HepG2 (cell line): ENCODE measurements at regions not wholly inside any gene's neighbourhood (a gene's known extent, or its start where the extent isn't known, plus 50 kb on each side); places are given as distances from the start of the nearest gene placed in this dataset.

ENCODE experiments used
- ATAC-seq: fragments of 200-7000 bp; cut with Tn5 transposase; 3 replicates; pipeline ENCODE4 v1.9.1; 2020; ENCODE audit warnings: mild to moderate bottlenecking, moderate library complexity
- BruUV-seq: library from RNA; stranded (reverse); fragments of 400-500 nt; replicated peaks from 2 replicates; lab custom pipeline; 2021; lab: Mats Ljungman, UMichigan
- CTCF ChIA-PET: fragments of 300-600 bp; formaldehyde crosslinking; extraction: SDS; loops from one replicate; lab custom pipeline; 2021; ENCODE audit warnings: low total read pairs, inconsistent platforms, low intra/inter-chr PET ratio; lab: Yijun Ruan, JAX
- POLR2A ChIA-PET: fragments of 350-600 bp; sonication (Branson Sonifier 250); formaldehyde crosslinking; loops from one replicate; lab custom pipeline; 2020; ENCODE audit warnings: antibody characterized with exemption, inconsistent platforms; lab: Yijun Ruan, JAX
- DNase-seq: peaks from one replicate; pipeline ENCODE4 v3.0.0-alpha.2; 2015; ENCODE audit warnings: low spot score
- FAIRE-seq: peaks from 3 replicates; lab custom pipeline; 2011; peaks lifted over from hg19 to GRCh38; lab: Jason Lieb, UNC
- H2AFZ ChIP-seq: one replicate; pipeline ENCODE4 v1.6.1; 2011; ENCODE audit warnings: low read length, inconsistent platforms
- H3K27ac ChIP-seq: fragments of 300-600 bp; 3 replicates; pipeline ENCODE4 v1.8.0; 2011; ENCODE audit warnings: mixed run types, mild to moderate bottlenecking, mixed read lengths, low read length, inconsistent platforms; ENCODE audit not compliant: insufficient read depth; ENCODE audit errors: extremely low read length
- H3K27me3 ChIP-seq, 2 experiments: fragments of 200-600 bp in 1 of 2; 2 replicates in 1 of 2; 3 replicates in 1 of 2; pipeline versions ENCODE4 v1.6.0 to v1.8.0; 2011; ENCODE audit warnings: low read length in 2 of 2, mild to moderate bottlenecking in 2 of 2, moderate library complexity in 2 of 2, inconsistent platforms in 1 of 2; ENCODE audit not compliant: insufficient read depth in 2 of 2, control insufficient read depth in 1 of 2
- H3K36me3 ChIP-seq, 2 experiments: fragments of 200-600 bp in 1 of 2; replicated peaks in 1 of 2; 2 replicates in 1 of 2; 3 replicates in 1 of 2; pipeline versions ENCODE4 v1.5.1 to v1.8.0; 2011; ENCODE audit warnings: low read length in 2 of 2, inconsistent platforms in 1 of 2; ENCODE audit not compliant: insufficient read depth in 2 of 2, control insufficient read depth in 1 of 2
- H3K4me1 ChIP-seq: 2 replicates; pipeline ENCODE4 v1.5.1; 2012; ENCODE audit warnings: low read length, inconsistent platforms; ENCODE audit not compliant: insufficient read depth
- H3K4me2 ChIP-seq: 2 replicates; pipeline ENCODE4 v1.6.0; 2011; ENCODE audit warnings: low read depth, low read length, inconsistent platforms
- H3K4me3 ChIP-seq, 3 experiments: fragments of 200-600 bp in 1 of 3; sonication (generic), shearing (Covaris generic) in 1 of 3; replicated peaks in 1 of 3; 2 replicates each; pipeline ENCODE4 v1.5.1; 2011 to 2016; ENCODE audit warnings: low read length in 3 of 3, inconsistent platforms in 2 of 3, low read depth in 2 of 3, mild to moderate bottlenecking in 2 of 3, control low read depth in 1 of 3, mixed read lengths in 1 of 3; ENCODE audit not compliant: insufficient read depth in 1 of 3
- H3K79me2 ChIP-seq: one replicate; pipeline ENCODE4 v1.6.1; 2011; ENCODE audit warnings: low read length, inconsistent platforms; ENCODE audit not compliant: insufficient read depth
- H3K9ac ChIP-seq: 2 replicates; pipeline ENCODE4 v1.6.0; 2011; ENCODE audit warnings: mild to moderate bottlenecking, low read depth, low read length, inconsistent platforms; ENCODE audit not compliant: insufficient read depth
- H3K9me3 ChIP-seq: 2 replicates; pipeline ENCODE4 v1.5.1; 2012; ENCODE audit warnings: mild to moderate bottlenecking, low read length
- H4K20me1 ChIP-seq: 2 replicates; pipeline ENCODE4 v1.6.0; 2011; ENCODE audit warnings: inconsistent platforms, mild to moderate bottlenecking, low read length, moderate library complexity; ENCODE audit not compliant: insufficient read depth
- ARID5B ChIP-seq: IDR thresholded peaks from 2 replicates; pipeline ENCODE4 v1.4.0; 2020; ENCODE audit warnings: mild to moderate bottlenecking, missing genetic modification reagents
- ELF1 ChIP-seq: sonication (generic); formaldehyde crosslinking; IDR thresholded peaks from 2 replicates; pipeline ENCODE4 v1.4.0; 2020; ENCODE audit warnings: missing genetic modification reagents
- JUND ChIP-seq: sonication (generic); formaldehyde crosslinking; IDR thresholded peaks from 2 replicates; pipeline ENCODE4 v1.8.0; 2022; ENCODE audit warnings: mild to moderate bottlenecking, missing genetic modification reagents
- PHF21A ChIP-seq: sonication (generic); formaldehyde crosslinking; IDR thresholded peaks from 2 replicates; pipeline ENCODE4 v1.5.0; 2020; ENCODE audit warnings: mild to moderate bottlenecking, missing genetic modification reagents
- RORA ChIP-seq: sonication (generic); formaldehyde crosslinking; IDR thresholded peaks from 2 replicates; pipeline ENCODE4 v1.5.0; 2020; ENCODE audit warnings: mild to moderate bottlenecking, missing genetic modification reagents, moderate library complexity
- ZNF260 ChIP-seq: sonication (generic); formaldehyde crosslinking; IDR thresholded peaks from 2 replicates; pipeline ENCODE4 v1.4.0; 2020; ENCODE audit warnings: missing genetic modification reagents, low read depth, mild to moderate bottlenecking, borderline replicate concordance
- ZNF878 ChIP-seq: sonication (generic); formaldehyde crosslinking; IDR thresholded peaks from 2 replicates; pipeline ENCODE4 v1.8.1; 2023; ENCODE audit warnings: mild to moderate bottlenecking, missing genetic modification reagents, moderate library complexity
- WGBS: methylation state at CpG from one replicate; pipeline ENCODE4 v1.1.6; 2017; ENCODE audit warnings: low lambda C conversion rate; 5-methylcytosine and 5-hydroxymethylcytosine counted together
- in situ Hi-C: cut with HindIII; loops from 2 replicates; pipeline ENCODE4 v1.10.0; 2017; ENCODE audit warnings: low pct_unique_long_range_greater_than_20kb; ENCODE audit not compliant: extremely low pct_ligation_motif_present
- intact Hi-C: fragments of 100-400 bp; cut with micrococcal nuclease; formaldehyde crosslinking; loops from one replicate; pipeline ENCODE4 v1.10.0; 2022; ENCODE audit not compliant: unreplicated experiment

- no peaks in the 10 kb centered on the region for H3K36me3 ChIP-seq
- BruUV-seq, result no TSS peak
- H3K9ac ChIP-seq, result no peak overlapping the region
- no peak overlapping the region for H3K4me2 ChIP-seq
- 0% methylated on average over 1 of the region's 1 CpG for WGBS
- no peak for TF ChIP-seq RORA (CRISPR knock-in tag)
- TF ChIP-seq ZNF878 (CRISPR knock-in tag), result no peak
- no peak for TF ChIP-seq ARID5B (CRISPR knock-in tag)
- TF ChIP-seq JUND (CRISPR knock-in tag), result no peak
- no peak for TF ChIP-seq PHF21A (CRISPR knock-in tag)
- TF ChIP-seq, all 625 proteins: peak for 0
- FAIRE-seq, result no peak
- no peak overlapping the region for H2AFZ ChIP-seq
- no peaks in the 10 kb centered on the region for H3K79me2 ChIP-seq
- POLR2A ChIA-PET, result no interaction called here
- no peak for ATAC-seq
- H3K4me3 ChIP-seq, result no peak overlapping the region
- intact Hi-C loops, result no loop called here
- DNase-seq, result no peak
- CTCF ChIA-PET, result no interaction called here
- no peaks in the 10 kb centered on the region for H3K9me3 ChIP-seq
- in situ Hi-C loops, result no loop called here
- H3K27ac ChIP-seq, result no peak overlapping the region
- no peaks in the 10 kb centered on the region for H3K27me3 ChIP-seq
- H4K20me1 ChIP-seq, result no peaks in the 10 kb centered on the region
- no peaks in the 10 kb centered on the region for H3K4me1 ChIP-seq
Observed at GRCh38 chr3:182357928-182358327, 435.4 kb upstream of the ATP11B start.

- Histone ChIP-seq H3K4me3 (no peak overlapping the region), H3K9ac (no peak overlapping the region), H3K9me3 (no peaks in the 10 kb centered on the region), H3K36me3 (no peaks in the 10 kb centered on the region), H3K79me2 (no peaks in the 10 kb centered on the region), H3K27ac (no peak overlapping the region), H4K20me1 (no peaks in the 10 kb centered on the region), H3K4me1 (no peaks in the 10 kb centered on the region), H2AFZ (no peak overlapping the region), H3K27me3 (no peaks in the 10 kb centered on the region), H3K4me2 (no peak overlapping the region)
- in situ Hi-C loops (no loop called here), intact Hi-C loops (no loop called here)
- DNase-seq, result no peak
- FAIRE-seq, result no peak
- CTCF ChIA-PET, result no interaction called here
- peak; percentile 66 for ATAC-seq
- 25% methylated on average over 6 of the region's 6 CpGs for WGBS
- POLR2A ChIA-PET, result no interaction called here
- no TSS peak for BruUV-seq
- TF ChIP-seq ELF1 (no peak), ZNF260 (CRISPR knock-in tag) (no peak)
Observed at GRCh38 chr3:182364323-182364722, 429.0 kb upstream of the ATP11B start.
